HG02943 (cell line): ENCODE measurements at regions not wholly inside any gene's neighbourhood (a gene's known extent, or its start where the extent isn't known, plus 50 kb on each side); places are given as distances from the start of the nearest gene placed in this dataset.

ENCODE experiments used
- ATAC-seq: cut with Tn5 transposase; IDR thresholded peaks from one replicate; pipeline ENCODE4 v1.9.1; 2021; ENCODE audit warnings: mild to moderate bottlenecking, low read depth, moderate library complexity; ENCODE audit not compliant: unreplicated experiment

- ATAC-seq, result no peak
These were observed 231.2 kb upstream of the GSE1 start for GRCh38 chr16:85381738-85382592.

- no peak for ATAC-seq
These were observed 230.4 kb upstream of the GSE1 start for GRCh38 chr16:85382717-85383118.

- no peak for ATAC-seq
These were observed 229.0 kb upstream of the GSE1 start for GRCh38 chr16:85383836-85384832.

- ATAC-seq, result no peak
These were observed 228.2 kb upstream of the GSE1 start for GRCh38 chr16:85384833-85385462.

- no peak for ATAC-seq
These were observed 227.4 kb upstream of the GSE1 start for GRCh38 chr16:85385463-85386331.

- no peak for ATAC-seq
These were observed 226.5 kb upstream of the GSE1 start for GRCh38 chr16:85386467-85387170.

- no peak for ATAC-seq
These were observed 226.0 kb upstream of the GSE1 start for GRCh38 chr16:85387171-85387507.

GRCh38 chr16:85387731-85388295 is 225.3 kb upstream of the GSE1 start:
- no peak for ATAC-seq

- ATAC-seq, result no peak
These were observed 223.2 kb upstream of the GSE1 start for GRCh38 chr16:85389679-85390470.

- ATAC-seq, result no peak
These were observed 222.5 kb upstream of the GSE1 start for GRCh38 chr16:85390511-85391174.

- no peak for ATAC-seq
These were observed 221.9 kb upstream of the GSE1 start for GRCh38 chr16:85391175-85391707.

- no peak for ATAC-seq
These were observed 221.1 kb upstream of the GSE1 start for GRCh38 chr16:85391769-85392583.

- ATAC-seq, result no peak
These were observed 220.1 kb upstream of the GSE1 start for GRCh38 chr16:85392756-85393673.

- no peak for ATAC-seq
These were observed 219.3 kb upstream of the GSE1 start for GRCh38 chr16:85393674-85394451.
